RWPE2 (cell line): ENCODE measurements at regions not wholly inside any gene's neighbourhood (a gene's known extent, or its start where the extent isn't known, plus 50 kb on each side); places are given as distances from the start of the nearest gene placed in this dataset.

Experiments
- ATAC-seq: fragments of 200-7000 bp; cut with Tn5 transposase; 3 replicates; pipeline ENCODE4 v1.9.1; 2021; ENCODE audit warnings: low read depth
- DNase-seq: peaks from one replicate; pipeline ENCODE4 v3.0.0-alpha.2; 2020; ENCODE audit warnings: low spot score
- H3K27ac ChIP-seq: fragments of 450-650 bp; 2 replicates; pipeline ENCODE4 v1.5.1; 2017; ENCODE audit warnings: mild to moderate bottlenecking; ENCODE audit not compliant: poor library complexity, severe bottlenecking
- H3K27me3 ChIP-seq: fragments of 250-450 bp; sonication (Bioruptor Pico); 2 replicates; pipeline ENCODE4 v1.5.1; 2021; ENCODE audit warnings: mild to moderate bottlenecking, moderate library complexity; ENCODE audit not compliant: insufficient read depth, poor library complexity, severe bottlenecking
- H3K36me3 ChIP-seq: fragments of 250-450 bp; sonication (Bioruptor Pico); 2 replicates; pipeline ENCODE4 v1.5.1; 2020; ENCODE audit warnings: low read depth, mild to moderate bottlenecking, moderate library complexity
- H3K4me1 ChIP-seq: fragments of 250-450 bp; sonication (Bioruptor Pico); 2 replicates; pipeline ENCODE4 v1.5.1; 2021; ENCODE audit warnings: mild to moderate bottlenecking, moderate library complexity; ENCODE audit not compliant: insufficient read depth, poor library complexity, severe bottlenecking
- H3K4me3 ChIP-seq: fragments of 250-450 bp; sonication (Bioruptor Pico); 2 replicates; pipeline ENCODE4 v1.5.1; 2021; ENCODE audit warnings: mild to moderate bottlenecking, moderate library complexity; ENCODE audit not compliant: severe bottlenecking
- H3K9me3 ChIP-seq: fragments of 250-450 bp; sonication (Bioruptor Pico); 2 replicates; pipeline ENCODE4 v1.5.1; 2021; ENCODE audit warnings: mild to moderate bottlenecking, moderate library complexity; ENCODE audit not compliant: severe bottlenecking
- CTCF ChIP-seq: fragments of 450-650 bp; IDR thresholded peaks from one replicate; pipeline ENCODE4 v1.5.1; 2017; ENCODE audit warnings: mild to moderate bottlenecking, moderate library complexity; ENCODE audit not compliant: poor library complexity, severe bottlenecking

- no peak overlapping the region for H3K27ac ChIP-seq
- no peak for DNase-seq
- no peaks in the 10 kb centered on the region for H3K4me1 ChIP-seq
- H3K27me3 ChIP-seq: no peaks in the 10 kb centered on the region
- no peak for TF ChIP-seq CTCF
- no peaks in the 10 kb centered on the region for H3K36me3 ChIP-seq
- no peak for ATAC-seq
- H3K9me3 ChIP-seq: no peaks in the 10 kb centered on the region
- H3K4me3 ChIP-seq: no peak overlapping the region
Observed at GRCh38 chr20:52536040-52536439, 344.5 kb upstream of the ZFP64 start.

GRCh38 chr20:52534616-52535015 lies 343.0 kb upstream of the ZFP64 start:
- no peak for TF ChIP-seq CTCF
- H3K4me1 ChIP-seq: no peaks in the 10 kb centered on the region
- no peak overlapping the region for H3K4me3 ChIP-seq
- H3K9me3 ChIP-seq: no peaks in the 10 kb centered on the region
- no peaks in the 10 kb centered on the region for H3K27me3 ChIP-seq
- ATAC-seq (no peak; the same call in 2 of the 3 replicates), DNase-seq (no peak)
- H3K27ac ChIP-seq: no peak overlapping the region
- H3K36me3 ChIP-seq: no peaks in the 10 kb centered on the region

- ATAC-seq (no peak), DNase-seq (no peak)
- no peak overlapping the region for H3K4me3 ChIP-seq
- no peak for TF ChIP-seq CTCF
- no peaks in the 10 kb centered on the region for H3K27me3 ChIP-seq
- H3K27ac ChIP-seq: no peak overlapping the region
- H3K36me3 ChIP-seq: no peaks in the 10 kb centered on the region
- no peaks in the 10 kb centered on the region for H3K9me3 ChIP-seq
- no peaks in the 10 kb centered on the region for H3K4me1 ChIP-seq
Observed at GRCh38 chr20:52533401-52533800, 341.8 kb upstream of the ZFP64 start.

- TF ChIP-seq CTCF: no peak
- no peaks in the 10 kb centered on the region for H3K4me1 ChIP-seq
- no peaks in the 10 kb centered on the region for H3K36me3 ChIP-seq
- no peak overlapping the region for H3K27ac ChIP-seq
- no peak for DNase-seq
- H3K4me3 ChIP-seq: no peak overlapping the region
- no peaks in the 10 kb centered on the region for H3K9me3 ChIP-seq
- ATAC-seq: no peak
- H3K27me3 ChIP-seq: no peaks in the 10 kb centered on the region
Observed at GRCh38 chr20:52532674-52533073, 341.1 kb upstream of the ZFP64 start.

- H3K27ac ChIP-seq: no peak overlapping the region
- H3K9me3 ChIP-seq: no peaks in the 10 kb centered on the region
- DNase-seq (no peak), ATAC-seq (no peak)
- no peak for TF ChIP-seq CTCF
- H3K4me1 ChIP-seq: no peaks in the 10 kb centered on the region
- H3K4me3 ChIP-seq: no peak overlapping the region
- H3K36me3 ChIP-seq: no peaks in the 10 kb centered on the region
- no peaks in the 10 kb centered on the region for H3K27me3 ChIP-seq
Observed at GRCh38 chr20:52530571-52530970, 339.0 kb upstream of the ZFP64 start.
